HCT116 (cell line): ENCODE measurements at regions not wholly inside any gene's neighbourhood (a gene's known extent, or its start where the extent isn't known, plus 50 kb on each side); places are given as distances from the start of the nearest gene placed in this dataset.

ENCODE experiments used
- ATAC-seq: fragments of 200-7000 bp; cut with Tn5 transposase; 2 replicates; pipeline ENCODE4 v1.9.1; 2020; ENCODE audit warnings: mild to moderate bottlenecking, moderate library complexity
- BruUV-seq: library from RNA; stranded (reverse); fragments of 400-500 nt; replicated peaks from 2 replicates; lab custom pipeline; 2021; lab: Mats Ljungman, UMichigan
- CTCF ChIA-PET: fragments of 300-600 bp; sonication (Branson Sonifier 250); formaldehyde crosslinking; loops from one replicate; lab custom pipeline; 2021; ENCODE audit warnings: antibody characterized with exemption; lab: Charles Lee
- POLR2A ChIA-PET: fragments of 300-600, 350-600 bp; sonication (Branson Sonifier 250); formaldehyde crosslinking; loops from one replicate; lab custom pipeline; 2021; ENCODE audit warnings: antibody characterized with exemption; lab: Charles Lee
- RAD21 ChIA-PET, 2 experiments: fragments of 300-600 bp; sonication (Branson Sonifier 250); formaldehyde crosslinking; loops; one replicate each; lab custom pipeline; 2023; ENCODE audit warnings: low total read pairs in 2 of 2; ENCODE audit not compliant: uncharacterized antibody in 2 of 2, unreplicated experiment in 2 of 2, low non-redundant PET in 1 of 2; lab: Charles Lee
- DNase-seq: peaks from one replicate; pipeline ENCODE4 v3.0.0-alpha.2; 2010; ENCODE audit warnings: low read depth, low spot score
- H2AFZ ChIP-seq: fragments of 200-600 bp; shearing (Covaris generic), sonication (generic); 2 replicates; pipeline ENCODE4 v1.6.1; 2017; ENCODE audit warnings: low read depth, mixed run types, mixed read lengths, antibody characterized with exemption, low read length; ENCODE audit not compliant: poor library complexity, severe bottlenecking
- H3K27ac ChIP-seq: 2 replicates; pipeline ENCODE4 v1.5.1; 2012; ENCODE audit warnings: low read depth, low read length
- H3K27me3 ChIP-seq: fragments of 200-600 bp; sonication (generic); 2 replicates; pipeline ENCODE4 v1.6.1; 2016; ENCODE audit warnings: mixed run types, low read length, mixed read lengths; ENCODE audit not compliant: insufficient read depth
- H3K36me3 ChIP-seq, 2 experiments: fragments of 200-500 bp in 1 of 2; fragments of 200-600 bp in 1 of 2; sonication (Bioruptor generic) in 1 of 2; sonication (generic) in 1 of 2; 2 replicates each; pipeline versions ENCODE4 v1.5.1 to v1.6.1; 2014 to 2016; ENCODE audit warnings: low read length in 2 of 2, inconsistent platforms in 1 of 2, mixed read lengths in 1 of 2, mixed run types in 1 of 2; ENCODE audit not compliant: insufficient read depth in 2 of 2, control insufficient read depth in 1 of 2
- H3K4me1 ChIP-seq, 2 experiments: fragments of 200-600 bp in 1 of 2; sonication (generic) in 1 of 2; 2 replicates each; pipeline versions ENCODE4 v1.5.1 to v1.6.1; 2012 to 2017; ENCODE audit warnings: low read length in 2 of 2, inconsistent platforms in 1 of 2, mild to moderate bottlenecking in 1 of 2, mixed read lengths in 1 of 2, mixed run types in 1 of 2, moderate library complexity in 1 of 2; ENCODE audit not compliant: insufficient read depth in 2 of 2, control insufficient read depth in 1 of 2
- H3K4me2 ChIP-seq: fragments of 200-600 bp; sonication (generic); 2 replicates; pipeline ENCODE4 v1.6.1; 2017; ENCODE audit warnings: mixed run types, low read length, mixed read lengths
- H3K4me3 ChIP-seq, 2 experiments: fragments of 200-600 bp in 1 of 2; sonication (generic) in 1 of 2; replicated peaks in 1 of 2; 2 replicates each; pipeline ENCODE4 v1.5.1; 2011 to 2016; ENCODE audit warnings: low read length in 2 of 2, control low read depth in 1 of 2, low read depth in 1 of 2, mild to moderate bottlenecking in 1 of 2, mixed read lengths in 1 of 2, mixed run types in 1 of 2
- H3K79me2 ChIP-seq: fragments of 200-600 bp; sonication (generic); 2 replicates; pipeline ENCODE4 v1.6.1; 2017; ENCODE audit warnings: mild to moderate bottlenecking, mixed run types, low read length, moderate library complexity, mixed read lengths; ENCODE audit not compliant: insufficient read depth
- H3K9ac ChIP-seq: fragments of 200-600 bp; sonication (generic); 2 replicates; pipeline ENCODE4 v1.6.1; 2016; ENCODE audit warnings: low read length, mixed read lengths
- H3K9me2 ChIP-seq: fragments of 200-600 bp; sonication (generic), shearing (Covaris generic); 2 replicates; pipeline ENCODE4 v1.6.1; 2017; ENCODE audit warnings: mixed run types, mild to moderate bottlenecking, moderate library complexity; ENCODE audit not compliant: insufficient read depth
- H3K9me3 ChIP-seq, 2 experiments: fragments of 200-500 bp in 1 of 2; fragments of 200-600 bp in 1 of 2; sonication (Bioruptor generic) in 1 of 2; sonication (generic) in 1 of 2; 2 replicates each; pipeline ENCODE4 v1.6.1; 2014 to 2017; ENCODE audit warnings: low read length in 2 of 2, mixed read lengths in 2 of 2, inconsistent platforms in 1 of 2, low read depth in 1 of 2, mild to moderate bottlenecking in 1 of 2, mixed run types in 1 of 2, moderate library complexity in 1 of 2; ENCODE audit not compliant: control insufficient read depth in 1 of 2, insufficient read depth in 1 of 2
- H4K20me1 ChIP-seq: fragments of 200-600 bp; sonication (generic), shearing (Covaris generic); 2 replicates; pipeline ENCODE4 v1.6.1; 2017; ENCODE audit warnings: mixed run types, mild to moderate bottlenecking, moderate library complexity; ENCODE audit not compliant: insufficient read depth
- CEBPB ChIP-seq: IDR thresholded peaks from 2 replicates; pipeline ENCODE4 v1.6.1; 2012; ENCODE audit warnings: low read depth
- EGR1 ChIP-seq: IDR thresholded peaks from 2 replicates; pipeline ENCODE4 v1.6.1; 2012; ENCODE audit warnings: low read depth
- EZH2phosphoT487 ChIP-seq: fragments of 200-600 bp; IDR thresholded peaks from 2 replicates; pipeline ENCODE4 v1.6.1; 2018; ENCODE audit warnings: antibody characterized with exemption, borderline replicate concordance
- FOSL1 ChIP-seq: IDR thresholded peaks from 2 replicates; pipeline ENCODE4 v1.6.1; 2012; ENCODE audit warnings: low read depth
- POLR2A ChIP-seq: IDR thresholded peaks from 2 replicates; pipeline ENCODE4 v1.7.0; 2011; ENCODE audit warnings: borderline replicate concordance; ENCODE audit not compliant: insufficient read depth, insufficient read length; ENCODE audit errors: extremely low read depth
- POLR2AphosphoS5 ChIP-seq: IDR thresholded peaks from 2 replicates; pipeline ENCODE4 v1.6.1; 2011; ENCODE audit warnings: mild to moderate bottlenecking, low read depth, low read length, moderate library complexity
- RAD21 ChIP-seq: IDR thresholded peaks from 2 replicates; pipeline ENCODE4 v1.6.1; 2012; ENCODE audit warnings: low read depth, mild to moderate bottlenecking
- SIN3A ChIP-seq: IDR thresholded peaks from 2 replicates; pipeline ENCODE4 v1.6.1; 2012; ENCODE audit warnings: low read depth
- SP1 ChIP-seq: IDR thresholded peaks from 2 replicates; pipeline ENCODE4 v1.6.1; 2012; ENCODE audit warnings: low read depth
- SRF ChIP-seq: IDR thresholded peaks from 2 replicates; pipeline ENCODE4 v1.6.1; 2012; ENCODE audit warnings: low read depth
- TCF7L2 ChIP-seq: IDR thresholded peaks from 2 replicates; pipeline ENCODE4 v1.7.0; 2011; ENCODE audit warnings: borderline replicate concordance, inconsistent platforms; ENCODE audit not compliant: insufficient read depth, insufficient read length; ENCODE audit errors: extremely low read depth
- YY1 ChIP-seq: IDR thresholded peaks from 2 replicates; pipeline ENCODE4 v1.6.1; 2011; ENCODE audit warnings: low read length, low read depth, moderate library complexity, mild to moderate bottlenecking; ENCODE audit not compliant: insufficient replicate concordance; ENCODE audit errors: extremely low read depth
- ZBTB33 ChIP-seq: IDR thresholded peaks from 2 replicates; pipeline ENCODE4 v1.6.1; 2011; ENCODE audit warnings: mild to moderate bottlenecking, low read length, moderate library complexity; ENCODE audit not compliant: insufficient replicate concordance; ENCODE audit errors: extremely low read depth
- ZFX ChIP-seq: fragments of 450-650 bp; IDR thresholded peaks from 2 replicates; pipeline ENCODE4 v1.6.1; 2017
- ZNF274 ChIP-seq: fragments of 200-500 bp; sonication (Bioruptor generic); IDR thresholded peaks from 2 replicates; pipeline ENCODE4 v1.6.1; 2014; ENCODE audit warnings: mild to moderate bottlenecking, low read depth, low read length, inconsistent platforms
- intact Hi-C: fragments of 100-400 bp; cut with micrococcal nuclease; formaldehyde crosslinking; loops from 2 replicates; pipeline ENCODE4 v1.10.0; 2022
- TF ChIP-seq, protein P1 (sequence below), 3 experiments: fragments of 200-600 bp in 1 of 3; sonication (generic) in 1 of 3; IDR thresholded peaks in 2 of 3; conservative IDR thresholded peaks in 1 of 3; 2 replicates each; pipeline ENCODE4 v1.5.1; 2012 to 2017; ENCODE audit warnings: low read depth in 2 of 3, low read length in 2 of 3, antibody characterized with exemption in 1 of 3, borderline replicate concordance in 1 of 3, control low read depth in 1 of 3, mild to moderate bottlenecking in 1 of 3, mixed read lengths in 1 of 3, mixed run types in 1 of 3, moderate library complexity in 1 of 3; ENCODE audit not compliant: insufficient read depth in 1 of 3
- TF ChIP-seq, protein P2 (sequence below): IDR thresholded peaks from 2 replicates; pipeline ENCODE4 v1.6.1; 2012

GRCh38 chr7:153286763-153287162 is 527.2 kb downstream of the ACTR3B start:
- Histone ChIP-seq H3K4me3 (no peak overlapping the region), H2AFZ (no peak overlapping the region), H3K36me3 (no peaks in the 10 kb centered on the region), H3K27ac (no peak overlapping the region), H3K27me3 (no peaks in the 10 kb centered on the region), H3K4me2 (no peak overlapping the region), H3K9me2 (no peaks in the 10 kb centered on the region), H3K9ac (no peak overlapping the region), H3K9me3 (no peaks in the 10 kb centered on the region; a peak in 1 of 4 replicates), H3K79me2 (no peaks in the 10 kb centered on the region), H3K4me1 (no peaks in the 10 kb centered on the region), H4K20me1 (no peaks in the 10 kb centered on the region)
- BruUV-seq: no TSS peak
- intact Hi-C loops: no loop called here
- ATAC-seq (no peak), DNase-seq (no peak)
- ChIA-PET POLR2A (no interaction called here), CTCF (no interaction called here), RAD21 (no interaction called here)
- TF ChIP-seq SIN3A: no peak
- no peak for TF ChIP-seq ZBTB33
- TF ChIP-seq, protein P1, sequence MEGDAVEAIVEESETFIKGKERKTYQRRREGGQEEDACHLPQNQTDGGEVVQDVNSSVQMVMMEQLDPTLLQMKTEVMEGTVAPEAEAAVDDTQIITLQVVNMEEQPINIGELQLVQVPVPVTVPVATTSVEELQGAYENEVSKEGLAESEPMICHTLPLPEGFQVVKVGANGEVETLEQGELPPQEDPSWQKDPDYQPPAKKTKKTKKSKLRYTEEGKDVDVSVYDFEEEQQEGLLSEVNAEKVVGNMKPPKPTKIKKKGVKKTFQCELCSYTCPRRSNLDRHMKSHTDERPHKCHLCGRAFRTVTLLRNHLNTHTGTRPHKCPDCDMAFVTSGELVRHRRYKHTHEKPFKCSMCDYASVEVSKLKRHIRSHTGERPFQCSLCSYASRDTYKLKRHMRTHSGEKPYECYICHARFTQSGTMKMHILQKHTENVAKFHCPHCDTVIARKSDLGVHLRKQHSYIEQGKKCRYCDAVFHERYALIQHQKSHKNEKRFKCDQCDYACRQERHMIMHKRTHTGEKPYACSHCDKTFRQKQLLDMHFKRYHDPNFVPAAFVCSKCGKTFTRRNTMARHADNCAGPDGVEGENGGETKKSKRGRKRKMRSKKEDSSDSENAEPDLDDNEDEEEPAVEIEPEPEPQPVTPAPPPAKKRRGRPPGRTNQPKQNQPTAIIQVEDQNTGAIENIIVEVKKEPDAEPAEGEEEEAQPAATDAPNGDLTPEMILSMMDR (IDR thresholded peaks at IDR 0.05 in 2 of 3, conservative IDR thresholded peaks at IDR 0.05 in 1 of 3; ENCODE audit: borderline replicate concordance in 1 of 3, insufficient read depth in 1 of 3, low read depth in 2 of 3, low read length in 2 of 3): no peak
- TF ChIP-seq EGR1: no peak
- TF ChIP-seq POLR2AphosphoS5: no peak
- no peak for TF ChIP-seq POLR2A
- TF ChIP-seq ZNF274: no peak
- TF ChIP-seq ZFX: no peak
- TF ChIP-seq CEBPB: no peak
- TF ChIP-seq RAD21: no peak
- TF ChIP-seq YY1: no peak
- TF ChIP-seq, protein P2, sequence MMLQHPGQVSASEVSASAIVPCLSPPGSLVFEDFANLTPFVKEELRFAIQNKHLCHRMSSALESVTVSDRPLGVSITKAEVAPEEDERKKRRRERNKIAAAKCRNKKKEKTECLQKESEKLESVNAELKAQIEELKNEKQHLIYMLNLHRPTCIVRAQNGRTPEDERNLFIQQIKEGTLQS: no peak
- no peak for TF ChIP-seq FOSL1
- TF ChIP-seq EZH2phosphoT487: no peak
- TF ChIP-seq TCF7L2: no peak
- TF ChIP-seq SRF: no peak
- no peak for TF ChIP-seq SP1
